Liver (tissue), 8 donors: ENCODE measurements at regions not wholly inside any gene's neighbourhood (a gene's known extent, or its start where the extent isn't known, plus 50 kb on each side); places are given as distances from the start of the nearest gene placed in this dataset.
A peak's percentile ranks its signal among the peaks of the same experiment; 100 is the strongest.

Experiments used
- DNase-seq: peaks from one replicate; pipeline ENCODE4 v3.0.0-alpha.2; 2017; ENCODE audit warnings: low spot score
- H3K27ac ChIP-seq, 2 donors: one replicate each; pipeline ENCODE4 v1.7.0; 2013; ENCODE audit warnings: inconsistent platforms in 2 of 2, low read length in 2 of 2, control low read depth in 1 of 2, low read depth in 1 of 2, mild to moderate bottlenecking in 1 of 2
- H3K27me3 ChIP-seq, 4 donors: one replicate each; pipeline versions ENCODE4 v1.6.1 to v1.7.0; 2013; ENCODE audit warnings: low read length in 3 of 4, inconsistent platforms in 1 of 4, mild to moderate bottlenecking in 1 of 4, moderate library complexity in 1 of 4; ENCODE audit not compliant: control insufficient read depth in 4 of 4, insufficient read depth in 4 of 4
- H3K36me3 ChIP-seq, 4 donors: one replicate each; pipeline versions ENCODE4 v1.6.1 to v1.7.0; 2013; ENCODE audit warnings: low read length in 3 of 4, mild to moderate bottlenecking in 3 of 4, low read depth in 1 of 4, moderate library complexity in 1 of 4; ENCODE audit not compliant: control insufficient read depth in 4 of 4, insufficient read depth in 3 of 4
- H3K4me1 ChIP-seq, 4 donors: one replicate each; pipeline versions ENCODE4 v1.6.1 to v1.7.0; 2013; ENCODE audit warnings: low read length in 3 of 4, mild to moderate bottlenecking in 3 of 4, moderate library complexity in 1 of 4; ENCODE audit not compliant: control insufficient read depth in 4 of 4, insufficient read depth in 4 of 4
- H3K4me3 ChIP-seq, 3 donors: one replicate each; pipeline versions ENCODE4 v1.6.1 to v1.7.0; 2013; ENCODE audit warnings: low read length in 3 of 3, control low read depth in 1 of 3, low read depth in 1 of 3, mild to moderate bottlenecking in 1 of 3
- H3K9ac ChIP-seq, 2 donors: one replicate each; pipeline ENCODE4 v1.7.0; 2013; ENCODE audit warnings: low read length in 2 of 2, mild to moderate bottlenecking in 2 of 2, moderate library complexity in 2 of 2, control low read depth in 1 of 2, low read depth in 1 of 2
- H3K9me3 ChIP-seq, 4 donors: one replicate each; pipeline versions ENCODE4 v1.6.1 to v1.7.0; 2013; ENCODE audit warnings: low read length in 3 of 4; ENCODE audit not compliant: control insufficient read depth in 4 of 4
- FOXA1 ChIP-seq: IDR thresholded peaks from 2 replicates; pipeline ENCODE4 v1.6.1; 2016; ENCODE audit warnings: antibody characterized with exemption
- FOXA2 ChIP-seq: IDR thresholded peaks from 2 replicates; pipeline ENCODE4 v1.6.1; 2016; ENCODE audit warnings: antibody characterized with exemption
- GABPA ChIP-seq, 2 donors: IDR thresholded peaks in 1 of 2; conservative IDR thresholded peaks in 1 of 2; 2 replicates each; pipeline ENCODE4 v1.6.1; 2016; ENCODE audit warnings: antibody characterized with exemption in 2 of 2, mild to moderate bottlenecking in 1 of 2, moderate library complexity in 1 of 2
- HNF4A ChIP-seq, 2 donors: conservative IDR thresholded peaks; 2 replicates each; pipeline ENCODE4 v1.6.1; 2016; ENCODE audit warnings: antibody characterized with exemption in 2 of 2, mild to moderate bottlenecking in 2 of 2
- HNF4G ChIP-seq: IDR thresholded peaks from 2 replicates; pipeline ENCODE4 v1.6.1; 2016; ENCODE audit warnings: antibody characterized with exemption
- JUND ChIP-seq, 2 donors: IDR thresholded peaks; 2 replicates each; pipeline ENCODE4 v1.6.1; 2016; ENCODE audit warnings: antibody characterized with exemption in 2 of 2
- NR2F2 ChIP-seq: IDR thresholded peaks from 2 replicates; pipeline ENCODE4 v1.6.1; 2016; ENCODE audit warnings: antibody characterized with exemption
- RAD21 ChIP-seq, 2 donors: IDR thresholded peaks; 2 replicates each; pipeline ENCODE4 v1.6.1; 2016; ENCODE audit warnings: antibody characterized with exemption in 2 of 2, mild to moderate bottlenecking in 2 of 2
- RXRA ChIP-seq, 2 donors: IDR thresholded peaks; 2 replicates each; pipeline ENCODE4 v1.6.1; 2017 to 2018; ENCODE audit warnings: antibody characterized with exemption in 2 of 2, mild to moderate bottlenecking in 1 of 2
- SP1 ChIP-seq: IDR thresholded peaks from 2 replicates; pipeline ENCODE4 v1.6.1; 2018; ENCODE audit warnings: antibody characterized with exemption, mild to moderate bottlenecking
- TAF1 ChIP-seq: conservative IDR thresholded peaks from 2 replicates; pipeline ENCODE4 v1.6.1; 2016; ENCODE audit warnings: antibody characterized with exemption, mild to moderate bottlenecking
- YY1 ChIP-seq: IDR thresholded peaks from 2 replicates; pipeline ENCODE4 v1.6.1; 2016; ENCODE audit warnings: antibody characterized with exemption, mild to moderate bottlenecking
- WGBS: extraction: QIAGEN DNeasy Blood & Tissue Kit; methylation state at CpG from one replicate; pipeline ENCODE4 v1.1.7; 2013; 5-methylcytosine and 5-hydroxymethylcytosine counted together
- TF ChIP-seq, protein P1 (sequence below): IDR thresholded peaks from 2 replicates; pipeline ENCODE4 v1.6.1; 2016; ENCODE audit warnings: antibody characterized with exemption
- TF ChIP-seq, protein P2 (sequence below): fragments of 150-350 bp; IDR thresholded peaks from 2 replicates; pipeline ENCODE4 v1.5.1; 2017; ENCODE audit warnings: improper control_type of control experiment, low read depth, low read length; ENCODE audit not compliant: missing input control
- TF ChIP-seq, protein P3 (sequence below): IDR thresholded peaks from 2 replicates; pipeline ENCODE4 v1.6.1; 2016; ENCODE audit warnings: antibody characterized with exemption, mild to moderate bottlenecking
- TF ChIP-seq, protein P4 (sequence below): IDR thresholded peaks from 2 replicates; pipeline ENCODE4 v1.6.1; 2016; ENCODE audit warnings: antibody characterized with exemption
- donor health status: healthy.
- donor health status: healthy.
- donor health status: healthy.
- donor health status: healthy.
- donor health status: healthy.

DNA sequence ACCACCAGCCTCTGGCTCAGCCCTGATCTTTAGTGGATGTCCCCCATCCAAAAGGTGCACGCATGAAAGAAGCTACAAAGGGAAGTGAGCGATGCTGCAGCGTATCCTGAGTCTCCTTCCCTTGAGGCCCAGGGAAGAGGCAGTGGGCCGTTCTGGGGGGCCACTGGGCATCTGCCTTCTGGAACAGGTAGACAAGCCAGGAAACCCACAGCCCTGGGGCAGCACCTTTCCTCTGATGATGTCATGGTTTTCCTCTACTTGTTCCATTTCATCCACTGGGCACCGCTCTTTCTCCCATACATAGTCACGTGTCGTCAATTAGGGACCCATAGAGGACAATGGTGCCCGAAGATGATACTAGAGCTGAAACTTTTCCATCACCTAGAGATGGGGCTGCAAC lies 194.0 kb upstream of the IRX1 start:
- TF ChIP-seq RAD21 (IDR thresholded peaks at IDR 0.05) (no peak), HNF4G (no peak), SP1 (no peak), FOXA2 (no peak), TAF1 (no peak), RXRA (IDR thresholded peaks at IDR 0.05) (no peak), NR2F2 (no peak), JUND (IDR thresholded peaks at IDR 0.05) (no peak), HNF4A (conservative IDR thresholded peaks at IDR 0.05) (no peak), YY1 (no peak), FOXA1 (no peak), GABPA (IDR thresholded peaks at IDR 0.05 in 1 of 2, conservative IDR thresholded peaks at IDR 0.05 in 1 of 2) (no peak)
- TF ChIP-seq, protein P1, sequence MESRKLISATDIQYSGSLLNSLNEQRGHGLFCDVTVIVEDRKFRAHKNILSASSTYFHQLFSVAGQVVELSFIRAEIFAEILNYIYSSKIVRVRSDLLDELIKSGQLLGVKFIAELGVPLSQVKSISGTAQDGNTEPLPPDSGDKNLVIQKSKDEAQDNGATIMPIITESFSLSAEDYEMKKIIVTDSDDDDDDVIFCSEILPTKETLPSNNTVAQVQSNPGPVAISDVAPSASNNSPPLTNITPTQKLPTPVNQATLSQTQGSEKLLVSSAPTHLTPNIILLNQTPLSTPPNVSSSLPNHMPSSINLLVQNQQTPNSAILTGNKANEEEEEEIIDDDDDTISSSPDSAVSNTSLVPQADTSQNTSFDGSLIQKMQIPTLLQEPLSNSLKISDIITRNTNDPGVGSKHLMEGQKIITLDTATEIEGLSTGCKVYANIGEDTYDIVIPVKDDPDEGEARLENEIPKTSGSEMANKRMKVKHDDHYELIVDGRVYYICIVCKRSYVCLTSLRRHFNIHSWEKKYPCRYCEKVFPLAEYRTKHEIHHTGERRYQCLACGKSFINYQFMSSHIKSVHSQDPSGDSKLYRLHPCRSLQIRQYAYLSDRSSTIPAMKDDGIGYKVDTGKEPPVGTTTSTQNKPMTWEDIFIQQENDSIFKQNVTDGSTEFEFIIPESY, result no peak
- TF ChIP-seq, protein P2, sequence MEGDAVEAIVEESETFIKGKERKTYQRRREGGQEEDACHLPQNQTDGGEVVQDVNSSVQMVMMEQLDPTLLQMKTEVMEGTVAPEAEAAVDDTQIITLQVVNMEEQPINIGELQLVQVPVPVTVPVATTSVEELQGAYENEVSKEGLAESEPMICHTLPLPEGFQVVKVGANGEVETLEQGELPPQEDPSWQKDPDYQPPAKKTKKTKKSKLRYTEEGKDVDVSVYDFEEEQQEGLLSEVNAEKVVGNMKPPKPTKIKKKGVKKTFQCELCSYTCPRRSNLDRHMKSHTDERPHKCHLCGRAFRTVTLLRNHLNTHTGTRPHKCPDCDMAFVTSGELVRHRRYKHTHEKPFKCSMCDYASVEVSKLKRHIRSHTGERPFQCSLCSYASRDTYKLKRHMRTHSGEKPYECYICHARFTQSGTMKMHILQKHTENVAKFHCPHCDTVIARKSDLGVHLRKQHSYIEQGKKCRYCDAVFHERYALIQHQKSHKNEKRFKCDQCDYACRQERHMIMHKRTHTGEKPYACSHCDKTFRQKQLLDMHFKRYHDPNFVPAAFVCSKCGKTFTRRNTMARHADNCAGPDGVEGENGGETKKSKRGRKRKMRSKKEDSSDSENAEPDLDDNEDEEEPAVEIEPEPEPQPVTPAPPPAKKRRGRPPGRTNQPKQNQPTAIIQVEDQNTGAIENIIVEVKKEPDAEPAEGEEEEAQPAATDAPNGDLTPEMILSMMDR, result no peak
- TF ChIP-seq, protein P3, sequence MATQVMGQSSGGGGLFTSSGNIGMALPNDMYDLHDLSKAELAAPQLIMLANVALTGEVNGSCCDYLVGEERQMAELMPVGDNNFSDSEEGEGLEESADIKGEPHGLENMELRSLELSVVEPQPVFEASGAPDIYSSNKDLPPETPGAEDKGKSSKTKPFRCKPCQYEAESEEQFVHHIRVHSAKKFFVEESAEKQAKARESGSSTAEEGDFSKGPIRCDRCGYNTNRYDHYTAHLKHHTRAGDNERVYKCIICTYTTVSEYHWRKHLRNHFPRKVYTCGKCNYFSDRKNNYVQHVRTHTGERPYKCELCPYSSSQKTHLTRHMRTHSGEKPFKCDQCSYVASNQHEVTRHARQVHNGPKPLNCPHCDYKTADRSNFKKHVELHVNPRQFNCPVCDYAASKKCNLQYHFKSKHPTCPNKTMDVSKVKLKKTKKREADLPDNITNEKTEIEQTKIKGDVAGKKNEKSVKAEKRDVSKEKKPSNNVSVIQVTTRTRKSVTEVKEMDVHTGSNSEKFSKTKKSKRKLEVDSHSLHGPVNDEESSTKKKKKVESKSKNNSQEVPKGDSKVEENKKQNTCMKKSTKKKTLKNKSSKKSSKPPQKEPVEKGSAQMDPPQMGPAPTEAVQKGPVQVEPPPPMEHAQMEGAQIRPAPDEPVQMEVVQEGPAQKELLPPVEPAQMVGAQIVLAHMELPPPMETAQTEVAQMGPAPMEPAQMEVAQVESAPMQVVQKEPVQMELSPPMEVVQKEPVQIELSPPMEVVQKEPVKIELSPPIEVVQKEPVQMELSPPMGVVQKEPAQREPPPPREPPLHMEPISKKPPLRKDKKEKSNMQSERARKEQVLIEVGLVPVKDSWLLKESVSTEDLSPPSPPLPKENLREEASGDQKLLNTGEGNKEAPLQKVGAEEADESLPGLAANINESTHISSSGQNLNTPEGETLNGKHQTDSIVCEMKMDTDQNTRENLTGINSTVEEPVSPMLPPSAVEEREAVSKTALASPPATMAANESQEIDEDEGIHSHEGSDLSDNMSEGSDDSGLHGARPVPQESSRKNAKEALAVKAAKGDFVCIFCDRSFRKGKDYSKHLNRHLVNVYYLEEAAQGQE, result no peak
- TF ChIP-seq, protein P4, sequence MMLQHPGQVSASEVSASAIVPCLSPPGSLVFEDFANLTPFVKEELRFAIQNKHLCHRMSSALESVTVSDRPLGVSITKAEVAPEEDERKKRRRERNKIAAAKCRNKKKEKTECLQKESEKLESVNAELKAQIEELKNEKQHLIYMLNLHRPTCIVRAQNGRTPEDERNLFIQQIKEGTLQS, result no peak
- 67% methylated on average over 8 of the region's 8 CpGs for WGBS
- no peak for DNase-seq
- H3K4me3 ChIP-seq, result peak overlapping the region in 1 of 3 donors; percentile 11
- no peaks in the 10 kb centered on the region for H3K4me1 ChIP-seq
- peaks cover 3 to 18% (median 13%) of the 10 kb centered on the region in 4 donors for H3K9me3 ChIP-seq
- H3K36me3 ChIP-seq, result no peaks in the 10 kb centered on the region
- H3K9ac ChIP-seq, result no peak overlapping the region
- no peaks in the 10 kb centered on the region for H3K27me3 ChIP-seq
- no peak overlapping the region for H3K27ac ChIP-seq

DNA sequence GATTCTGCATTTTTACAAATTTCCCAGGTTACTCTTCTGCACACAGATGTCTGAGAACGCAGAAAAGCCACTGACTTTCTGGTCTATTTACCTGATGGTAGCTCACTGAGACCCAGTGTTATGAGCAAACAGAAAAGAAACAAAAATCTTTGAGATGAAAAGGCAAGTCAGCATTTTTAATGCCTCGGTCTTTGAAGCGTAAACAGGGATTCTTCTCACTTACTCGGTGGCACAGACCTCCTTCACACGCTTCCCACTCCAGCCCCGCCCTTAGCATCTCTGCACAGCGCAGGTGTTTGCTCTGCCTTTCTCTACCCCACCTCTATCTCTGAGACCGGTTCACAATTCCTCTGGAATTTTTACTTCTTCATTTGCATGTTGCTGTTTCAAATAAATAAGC lies 195.0 kb upstream of the IRX1 start:
- no peak for TF ChIP-seq RXRA (IDR thresholded peaks at IDR 0.05)
- TF ChIP-seq RAD21 (IDR thresholded peaks at IDR 0.05), result no peak
- no peak for TF ChIP-seq HNF4A (conservative IDR thresholded peaks at IDR 0.05)
- TF ChIP-seq SP1, result no peak
- TF ChIP-seq FOXA2, result no peak
- no peak for TF ChIP-seq NR2F2
- TF ChIP-seq GABPA (IDR thresholded peaks at IDR 0.05 in 1 of 2, conservative IDR thresholded peaks at IDR 0.05 in 1 of 2), result no peak
- TF ChIP-seq, protein P1, result no peak
- TF ChIP-seq TAF1, result no peak
- Histone ChIP-seq H3K27me3 (no peaks in the 10 kb centered on the region), H3K36me3 (no peaks in the 10 kb centered on the region), H3K4me3 (no peak overlapping the region), H3K9ac (no peak overlapping the region), H3K9me3 (peaks cover 3 to 18% (median 13%) of the 10 kb centered on the region in 4 donors), H3K27ac (no peak overlapping the region), H3K4me1 (no peaks in the 10 kb centered on the region)
- no peak for DNase-seq
- WGBS, result 73% methylated on average over 8 of the region's 8 CpGs
